HG03064 (cell line): ENCODE measurements at regions not wholly inside any gene's neighbourhood (a gene's known extent, or its start where the extent isn't known, plus 50 kb on each side); places are given as distances from the start of the nearest gene placed in this dataset.

Experiments used
- ATAC-seq: cut with Tn5 transposase; IDR thresholded peaks from one replicate; pipeline ENCODE4 v1.9.1; 2021; ENCODE audit warnings: low read depth; ENCODE audit not compliant: unreplicated experiment

DNA sequence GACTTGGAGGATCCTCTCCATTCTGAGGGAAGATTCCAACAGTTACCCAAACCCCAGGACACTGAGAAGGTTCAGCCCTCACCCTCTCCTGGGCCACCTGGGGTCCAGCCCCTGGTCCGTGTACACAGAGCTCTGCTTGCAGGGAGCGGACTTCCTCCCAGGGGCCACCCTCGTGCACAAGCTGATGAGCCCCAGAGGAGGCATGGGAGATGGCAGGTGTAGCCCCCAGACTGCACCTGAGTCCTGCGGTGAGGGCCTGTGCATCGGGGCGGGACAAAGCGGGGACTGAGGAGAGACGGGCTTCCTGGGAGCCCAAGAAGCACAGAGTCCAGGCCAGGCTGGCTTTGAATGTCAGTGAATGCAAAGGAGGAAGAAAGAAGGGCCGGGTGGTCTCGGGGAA lies 1374.9 kb downstream of the BRD1 start:
- no peak for ATAC-seq

- no peak for ATAC-seq
These were observed 1375.8 kb downstream of the BRD1 start for GRCh38 chr22:48451891-48452290.

GRCh38 chr22:48450188-48450825 lies 1377.4 kb downstream of the BRD1 start:
- no peak for ATAC-seq

DNA sequence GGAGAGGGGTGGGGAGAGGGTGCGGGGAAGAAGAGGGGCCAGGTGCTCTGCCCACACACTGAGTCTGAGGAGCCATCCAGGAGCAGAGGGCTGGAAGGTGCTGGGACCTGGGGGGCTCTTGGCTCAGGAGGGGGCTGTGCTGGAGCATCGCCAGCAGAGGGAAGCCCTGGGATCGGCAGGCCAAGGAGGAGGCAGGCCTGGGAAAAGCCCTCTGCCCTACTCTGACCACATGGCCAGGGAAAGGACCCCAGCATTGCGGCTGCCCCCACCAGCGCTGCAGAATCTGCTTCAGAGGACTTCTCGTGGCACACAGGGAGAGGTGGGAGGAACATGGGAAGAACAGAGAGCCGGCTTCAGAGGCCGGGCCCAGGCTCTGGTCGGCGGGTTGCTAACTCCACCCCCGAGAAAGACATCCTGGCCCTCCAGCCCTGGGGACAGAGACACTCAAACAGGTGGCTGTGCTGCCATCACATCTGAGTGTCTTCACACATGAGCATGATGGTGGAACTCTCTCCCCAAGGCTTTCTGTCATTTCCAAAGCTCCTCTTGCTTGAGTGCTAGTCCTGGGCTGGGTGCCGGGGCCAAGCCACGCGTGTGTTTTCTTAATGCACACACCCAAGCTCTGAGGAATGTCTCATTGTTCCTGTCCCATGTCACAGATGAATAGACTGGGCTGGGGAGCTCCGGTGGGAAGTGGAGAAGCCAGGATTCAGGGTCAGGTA lies 1378.0 kb downstream of the BRD1 start:
- no peak for ATAC-seq

DNA sequence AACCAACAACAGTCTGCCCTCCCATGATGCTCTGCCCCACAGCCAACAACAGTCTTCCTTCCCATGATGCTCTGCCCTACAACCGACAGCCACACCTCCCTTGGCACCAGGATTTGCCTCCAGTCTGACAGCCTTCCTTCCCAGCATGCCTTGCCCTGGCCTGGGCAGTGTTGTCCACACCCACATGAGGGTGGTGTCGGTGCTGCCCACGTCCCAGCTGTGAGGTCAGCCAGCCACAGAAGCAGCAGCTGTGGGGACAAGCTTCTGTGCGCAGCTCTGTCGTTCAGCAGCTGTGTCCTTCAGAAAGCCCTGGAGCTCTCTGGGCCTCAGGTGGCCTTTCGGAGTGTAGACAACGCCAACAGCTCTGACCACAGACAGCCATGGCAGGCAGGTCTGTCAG lies 1378.9 kb downstream of the BRD1 start:
- no peak for ATAC-seq

DNA sequence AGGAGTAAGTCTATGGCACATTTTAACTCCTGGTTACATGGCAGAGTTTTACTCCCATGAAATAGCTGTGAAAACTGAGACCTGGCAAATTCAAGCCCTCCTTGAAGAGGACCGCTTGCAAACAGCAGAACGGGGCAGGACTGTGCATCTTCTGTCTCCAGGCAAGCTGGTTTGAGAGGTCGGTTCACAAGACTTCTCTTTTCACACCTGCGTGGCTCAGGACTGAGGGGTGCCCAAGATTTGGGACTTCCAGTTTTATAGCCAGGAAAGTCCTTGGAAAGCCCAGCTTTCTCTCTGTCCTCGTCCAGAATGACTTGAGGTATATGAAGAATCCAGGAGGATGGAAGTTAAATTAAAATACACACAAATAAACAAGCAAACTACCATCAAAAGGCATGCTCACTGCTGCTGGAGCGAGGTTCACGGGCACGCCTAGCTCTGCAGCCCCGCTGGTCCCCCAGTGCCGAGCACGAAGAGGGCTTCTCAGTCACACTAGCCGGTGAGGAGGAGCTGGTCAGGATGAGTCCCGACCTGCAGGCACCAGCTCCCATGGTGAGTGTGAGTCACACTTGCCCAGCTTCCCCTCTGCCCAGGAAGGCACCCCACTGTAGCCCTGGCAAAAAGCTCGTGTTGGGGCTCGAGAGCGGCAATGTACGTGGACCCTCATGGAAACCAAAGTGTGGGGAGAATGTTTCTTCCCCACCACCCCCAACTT lies 1382.4 kb downstream of the BRD1 start:
- ATAC-seq, result no peak

GRCh38 chr22:48444320-48445112 lies 1383.2 kb downstream of the BRD1 start:
- peak; percentile 78 for ATAC-seq

- no peak for ATAC-seq
These were observed 1384.0 kb downstream of the BRD1 start for GRCh38 chr22:48443680-48444079.

- no peak for ATAC-seq
These were observed 1385.0 kb downstream of the BRD1 start for GRCh38 chr22:48442663-48443062.

DNA sequence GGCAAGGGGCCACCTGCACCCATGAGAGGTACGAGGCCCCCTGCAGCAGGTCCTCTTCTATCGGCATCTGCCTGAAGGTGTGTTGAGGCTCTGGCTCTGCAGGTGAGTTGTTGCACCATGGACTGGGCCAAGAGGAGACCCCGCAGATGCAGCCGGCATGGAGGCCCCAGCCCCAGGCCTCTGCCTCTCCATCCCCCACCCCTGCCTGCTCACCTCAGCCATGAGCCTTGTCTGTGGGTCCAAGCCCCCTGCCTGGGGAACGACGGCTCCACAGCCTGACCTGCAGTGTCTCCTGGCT lies 1386.2 kb downstream of the BRD1 start:
- ATAC-seq, result no peak

- ATAC-seq, result no peak
These were observed 1386.8 kb downstream of the BRD1 start for GRCh38 chr22:48440673-48441552.

- ATAC-seq, result no peak
These were observed 1387.5 kb downstream of the BRD1 start for GRCh38 chr22:48440176-48440575.

DNA sequence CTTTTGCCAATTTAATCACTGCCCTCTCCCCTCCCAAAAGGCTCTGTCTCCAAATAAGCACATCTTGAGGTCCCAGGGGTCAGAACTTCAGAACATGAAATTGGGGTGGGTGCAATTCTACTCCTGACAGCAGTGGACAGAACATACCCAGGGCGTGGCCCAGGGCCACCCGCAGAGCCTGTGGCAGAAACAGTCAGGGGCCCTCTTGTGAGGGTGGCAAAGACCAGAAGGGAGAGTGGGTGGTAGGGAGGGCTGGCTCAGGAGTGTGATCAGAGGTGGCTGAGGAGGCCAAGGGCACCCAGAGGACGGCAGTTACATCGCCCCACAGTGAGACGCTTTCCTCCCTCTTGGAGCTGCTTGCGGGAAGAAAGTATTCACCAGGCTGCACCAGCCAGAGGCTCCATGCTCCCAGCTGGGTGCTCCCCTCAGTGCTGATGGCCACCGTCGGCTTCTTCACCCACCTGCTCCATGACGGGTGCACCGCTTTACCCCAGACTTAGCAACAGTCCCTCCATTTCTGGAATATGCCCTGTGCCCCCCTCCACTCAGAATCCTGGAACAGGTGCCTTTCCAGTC lies 1388.0 kb downstream of the BRD1 start:
- ATAC-seq, result no peak

- no peak for ATAC-seq
These were observed 1388.7 kb downstream of the BRD1 start for GRCh38 chr22:48438800-48439559.

- no peak for ATAC-seq
These were observed 1389.6 kb downstream of the BRD1 start for GRCh38 chr22:48438096-48438495.

DNA sequence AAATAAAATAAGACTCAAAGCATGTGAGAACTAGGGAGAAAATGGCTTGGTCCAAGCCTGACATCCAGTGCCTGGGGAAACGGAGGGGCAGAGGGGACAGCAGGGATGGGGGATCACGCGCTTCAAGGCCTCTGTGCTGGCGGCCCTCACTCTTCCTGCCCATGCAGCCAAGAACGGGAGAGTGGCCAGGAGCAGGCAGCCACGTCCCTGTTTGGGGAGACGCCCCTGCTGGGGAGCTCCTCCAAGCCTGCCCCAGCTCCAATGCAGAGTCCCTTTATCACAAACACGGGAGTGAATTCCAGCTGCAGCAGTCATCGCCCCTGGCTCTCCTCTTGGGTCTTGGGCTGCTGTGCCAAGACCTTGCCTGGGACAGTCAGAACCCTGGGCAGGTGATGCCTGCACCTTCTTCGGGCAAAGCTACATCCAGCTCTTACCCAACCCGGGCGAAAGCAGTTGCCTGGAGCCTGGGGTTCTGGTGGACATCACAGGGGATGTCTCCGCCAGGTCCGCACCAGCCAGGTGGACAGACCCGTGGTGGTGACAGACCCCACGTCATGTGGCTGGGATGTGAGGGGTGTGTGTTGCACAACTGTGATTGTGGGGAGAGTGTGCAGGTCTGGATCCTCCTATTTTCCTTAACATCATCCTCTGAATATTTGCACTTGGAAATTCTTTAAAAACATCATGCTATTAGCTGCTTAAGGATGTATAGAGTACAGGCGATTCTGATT lies 1391.3 kb downstream of the BRD1 start:
- ATAC-seq, result no peak

DNA sequence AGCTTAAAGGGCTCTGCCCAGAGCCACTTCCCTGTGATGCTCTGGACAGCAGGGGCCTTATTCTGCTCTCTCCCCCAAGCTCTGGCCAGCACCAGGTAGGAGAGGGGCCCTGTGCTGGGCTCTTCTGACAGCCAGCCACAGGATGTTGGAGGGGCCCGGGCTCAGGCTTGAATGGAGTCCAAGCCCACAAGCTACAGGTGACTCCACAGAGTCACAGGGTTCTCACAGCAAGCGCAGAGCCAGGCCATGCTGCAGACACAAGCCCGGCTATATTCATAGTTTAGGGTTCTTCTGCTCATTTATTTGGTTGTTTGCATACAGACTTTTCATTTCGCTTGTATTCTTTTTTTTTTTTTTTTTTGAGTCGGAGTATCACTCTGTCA lies 1392.8 kb downstream of the BRD1 start:
- no peak for ATAC-seq

- ATAC-seq, result no peak
These were observed 1393.4 kb downstream of the BRD1 start for GRCh38 chr22:48434156-48434867.
